Activated CD4-positive, alpha-beta T cell treated with anti-CD3 and anti-CD28 coated beads, Interleukin-2, amount 10 ng/mL, durations not matched to agents 7 days and 5 days (primary cell): ENCODE measurements at regions not wholly inside any gene's neighbourhood (a gene's known extent, or its start where the extent isn't known, plus 50 kb on each side); places are given as distances from the start of the nearest gene placed in this dataset.

Experiments
- CTCF ChIA-PET: fragments of 350-600 bp; sonication (Branson Sonifier 250); formaldehyde crosslinking; loops from one replicate; lab custom pipeline; 2021; ENCODE audit warnings: antibody characterized with exemption; lab: Charles Lee
- POLR2A ChIA-PET: fragments of 350-600 bp; sonication (Branson Sonifier 250); formaldehyde crosslinking; loops from one replicate; lab custom pipeline; 2021; ENCODE audit warnings: antibody characterized with exemption; lab: Charles Lee
- DNase-seq: peaks from one replicate; pipeline ENCODE4 v3.0.0-alpha.2; 2020
- H3K27ac Mint-ChIP-seq: one replicate; pipeline ENCODE4 v1.8.0; 2021; ENCODE audit warnings: mild to moderate bottlenecking, moderate library complexity, mixed read lengths
- H3K27me3 Mint-ChIP-seq: one replicate; pipeline ENCODE4 v1.8.0; 2021; ENCODE audit warnings: mixed read lengths
- H3K36me3 Mint-ChIP-seq: one replicate; pipeline ENCODE4 v1.8.0; 2021; ENCODE audit warnings: low read depth, mixed read lengths
- H3K4me1 Mint-ChIP-seq: one replicate; pipeline ENCODE4 v1.8.0; 2021; ENCODE audit warnings: mixed read lengths
- H3K4me3 Mint-ChIP-seq: one replicate; pipeline ENCODE4 v1.8.0; 2021; ENCODE audit warnings: mild to moderate bottlenecking, moderate library complexity, mixed read lengths
- H3K9me3 Mint-ChIP-seq: one replicate; pipeline ENCODE4 v1.8.0; 2021; ENCODE audit warnings: mixed read lengths

GRCh38 chr4:11535333-11535732, 106.6 kb upstream of the HS3ST1 start:
- Mint-ChIP-seq H3K36me3 (no peaks in the 10 kb centered on the region), H3K27me3 (no peaks in the 10 kb centered on the region), H3K27ac (no peak overlapping the region), H3K4me3 (no peak overlapping the region), H3K9me3 (peaks cover 2% of the 10 kb centered on the region), H3K4me1 (no peaks in the 10 kb centered on the region)
- ChIA-PET POLR2A (no interaction called here), CTCF (no interaction called here)
- DNase-seq = no peak

DNA sequence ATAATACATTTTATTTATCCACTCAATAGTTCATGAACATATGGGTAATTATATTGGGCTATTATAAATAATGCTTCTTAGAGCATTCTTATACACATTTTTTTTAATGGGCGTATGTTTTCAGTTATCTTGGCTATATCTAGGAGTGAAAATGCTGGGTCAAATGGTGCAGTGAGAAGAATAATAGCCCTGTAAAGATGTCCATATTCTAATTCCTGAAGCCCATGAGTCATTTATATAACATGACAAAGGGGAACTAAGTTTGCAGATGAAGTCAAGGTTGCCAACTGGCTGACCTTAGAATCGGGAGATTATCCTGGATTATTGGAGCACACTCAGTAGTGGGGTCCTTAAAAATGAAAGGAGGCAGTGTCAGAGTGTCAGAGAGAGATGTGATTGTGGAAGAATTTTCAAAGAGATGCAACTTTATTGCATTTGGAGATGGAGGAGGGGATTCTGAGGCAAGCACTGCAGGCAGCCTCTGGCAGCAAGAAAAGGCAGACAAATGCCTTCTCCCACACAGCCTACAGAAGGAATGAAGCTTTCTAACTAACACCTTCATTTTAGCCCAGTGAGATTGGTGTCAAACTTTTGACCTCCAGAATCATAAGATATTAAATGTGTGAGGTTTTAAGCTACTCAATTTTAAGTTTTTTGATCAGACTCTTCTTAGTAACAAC, 106.1 kb upstream of the HS3ST1 start:
- H3K4me3 Mint-ChIP-seq = no peak overlapping the region

DNA sequence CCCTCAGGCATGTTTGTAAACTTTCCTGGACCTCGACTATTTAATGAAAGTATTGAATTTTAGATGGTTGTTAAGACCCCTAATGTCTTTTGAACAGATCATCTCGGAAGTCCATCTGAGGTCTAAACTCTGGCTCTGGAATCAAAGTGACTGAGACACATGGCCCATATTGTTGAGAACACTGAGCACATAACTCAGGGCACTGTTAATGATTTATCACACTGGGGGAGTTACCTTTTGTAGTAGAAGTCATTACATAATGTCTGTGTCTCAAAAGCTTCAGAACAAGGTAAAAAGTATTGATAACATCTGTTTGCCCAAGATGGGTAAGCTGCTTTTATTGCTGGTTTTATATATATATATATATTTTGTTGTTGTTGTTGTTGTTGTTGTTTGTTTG, 103.4 kb upstream of the HS3ST1 start:
- POLR2A ChIA-PET = no interaction called here
- Mint-ChIP-seq H3K27ac (no peak overlapping the region), H3K4me1 (no peaks in the 10 kb centered on the region), H3K9me3 (peaks cover 2% of the 10 kb centered on the region), H3K4me3 (no peak overlapping the region), H3K27me3 (no peaks in the 10 kb centered on the region), H3K36me3 (no peaks in the 10 kb centered on the region)
- CTCF ChIA-PET = no interaction called here
- DNase-seq = no peak

More for the DNA sequence above, 106.1 kb upstream of the HS3ST1 start:
- Mint-ChIP-seq H3K27me3 (no peaks in the 10 kb centered on the region), H3K36me3 (no peaks in the 10 kb centered on the region), H3K4me1 (no peaks in the 10 kb centered on the region), H3K9me3 (peaks cover 2% of the 10 kb centered on the region), H3K27ac (no peak overlapping the region)
- POLR2A ChIA-PET = no interaction called here
- no peak for DNase-seq
- CTCF ChIA-PET = no interaction called here

DNA sequence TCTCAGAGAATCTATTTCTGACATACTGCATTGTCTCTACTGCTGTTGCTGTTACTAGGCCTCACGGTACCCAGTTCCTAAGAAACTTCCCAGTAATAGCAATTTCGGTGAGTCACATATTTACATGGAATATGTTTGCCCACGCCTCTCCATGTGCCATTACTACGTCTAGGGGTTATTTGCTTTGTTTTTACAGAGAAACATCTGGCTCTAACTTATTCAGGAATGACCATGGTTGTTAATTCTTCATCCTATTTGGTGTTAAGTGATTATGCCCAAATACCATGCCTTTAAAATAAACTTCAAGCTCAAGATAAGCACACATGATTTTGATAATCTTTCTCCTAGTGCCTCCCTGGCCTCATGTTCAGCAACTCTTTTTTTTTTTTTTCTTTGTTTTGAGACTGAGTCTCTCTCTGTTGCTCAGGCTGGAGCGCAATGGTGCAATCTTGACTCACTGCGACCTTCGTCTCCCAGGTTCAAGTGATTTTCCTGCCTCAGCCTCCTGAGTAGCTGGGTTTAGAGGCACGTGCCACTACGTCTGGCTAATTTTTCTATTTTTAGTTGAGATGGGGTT, 101.0 kb upstream of the HS3ST1 start:
- CTCF ChIA-PET = interaction anchor here (0.6 kb wide), 1 partner anchor 241 kb away, joined by 3 read pairs; no protein-coding TSS in a partner anchor
- no peak for DNase-seq
- no peaks in the 10 kb centered on the region for H3K27me3 Mint-ChIP-seq
- POLR2A ChIA-PET = no interaction called here
- H3K36me3 Mint-ChIP-seq = no peaks in the 10 kb centered on the region
- no peaks in the 10 kb centered on the region for H3K4me1 Mint-ChIP-seq
- H3K9me3 Mint-ChIP-seq = no peaks in the 10 kb centered on the region
- no peak overlapping the region for H3K27ac Mint-ChIP-seq
- H3K4me3 Mint-ChIP-seq = no peak overlapping the region

DNA sequence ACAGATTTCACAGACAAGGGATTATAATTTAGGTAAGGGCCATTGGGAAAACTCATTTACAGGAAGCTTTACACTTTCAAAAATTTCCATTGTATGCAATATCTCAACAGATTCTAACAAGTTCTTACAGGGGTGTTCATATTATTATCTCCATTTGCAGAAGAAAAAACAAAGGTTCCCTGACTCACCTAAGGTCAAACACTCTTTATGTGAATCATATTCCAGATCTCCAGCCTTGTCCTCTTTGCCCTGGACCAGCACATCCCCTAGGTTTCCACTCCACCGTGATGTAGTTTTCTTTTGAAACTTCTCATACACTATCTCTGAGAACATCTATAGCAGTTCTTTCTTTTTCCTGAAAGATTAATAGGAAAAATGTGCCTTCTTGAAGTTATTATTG, 96.4 kb upstream of the HS3ST1 start:
- CTCF ChIA-PET = no interaction called here
- Mint-ChIP-seq H3K4me1 (no peaks in the 10 kb centered on the region), H3K27ac (no peak overlapping the region), H3K36me3 (no peaks in the 10 kb centered on the region), H3K4me3 (no peak overlapping the region), H3K9me3 (no peaks in the 10 kb centered on the region), H3K27me3 (peaks cover 2% of the 10 kb centered on the region)
- no peak for DNase-seq
- POLR2A ChIA-PET = no interaction called here

DNA sequence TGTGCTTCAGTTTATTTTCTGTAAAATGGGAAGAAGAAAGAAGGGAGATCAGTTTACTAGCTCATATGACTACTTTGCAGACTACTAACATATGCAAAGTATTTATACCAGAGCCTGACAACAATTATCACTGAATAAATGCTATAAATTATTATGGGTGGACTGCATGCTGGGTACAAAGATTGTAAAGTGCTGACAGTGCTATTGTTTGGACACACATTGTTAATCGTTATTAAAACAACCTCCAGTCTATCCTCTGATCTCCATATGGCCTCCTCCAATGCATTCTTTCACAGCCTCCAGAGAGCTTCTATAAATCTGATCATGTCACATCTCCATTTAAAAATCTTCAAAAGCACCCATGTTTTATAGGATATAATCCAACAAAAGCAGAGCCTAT, 90.1 kb upstream of the HS3ST1 start:
- POLR2A ChIA-PET = no interaction called here
- H3K4me3 Mint-ChIP-seq = no peak overlapping the region
- H3K27me3 Mint-ChIP-seq = no peaks in the 10 kb centered on the region
- DNase-seq = no peak
- H3K4me1 Mint-ChIP-seq = no peaks in the 10 kb centered on the region
- H3K9me3 Mint-ChIP-seq = no peaks in the 10 kb centered on the region
- CTCF ChIA-PET = no interaction called here
- no peak overlapping the region for H3K27ac Mint-ChIP-seq
- H3K36me3 Mint-ChIP-seq = no peaks in the 10 kb centered on the region

- no peak overlapping the region for H3K27ac Mint-ChIP-seq
- no peaks in the 10 kb centered on the region for H3K27me3 Mint-ChIP-seq
- no peaks in the 10 kb centered on the region for H3K4me1 Mint-ChIP-seq
- H3K36me3 Mint-ChIP-seq = no peaks in the 10 kb centered on the region
- no peaks in the 10 kb centered on the region for H3K9me3 Mint-ChIP-seq
- ChIA-PET CTCF (no interaction called here), POLR2A (no interaction called here)
- H3K4me3 Mint-ChIP-seq = no peak overlapping the region
- no peak for DNase-seq
Measured at GRCh38 chr4:11514779-11515419, 86.2 kb upstream of the HS3ST1 start.

GRCh38 chr4:11514003-11514402, 85.3 kb upstream of the HS3ST1 start:
- ChIA-PET POLR2A (no interaction called here), CTCF (no interaction called here)
- no peak for DNase-seq

GRCh38 chr4:11512871-11513270, 84.2 kb upstream of the HS3ST1 start:
- H3K27me3 Mint-ChIP-seq = no peaks in the 10 kb centered on the region
- ChIA-PET POLR2A (no interaction called here), CTCF (interaction anchor here (0.6 kb wide), 1 partner anchor 1712 kb away, joined by 4 read pairs; no protein-coding TSS in a partner anchor)
- no peak for DNase-seq
- no peak overlapping the region for H3K4me3 Mint-ChIP-seq
- no peaks in the 10 kb centered on the region for H3K4me1 Mint-ChIP-seq
- peaks cover 5% of the 10 kb centered on the region for H3K9me3 Mint-ChIP-seq
- H3K27ac Mint-ChIP-seq = no peak overlapping the region
- no peaks in the 10 kb centered on the region for H3K36me3 Mint-ChIP-seq

More at GRCh38 chr4:11514003-11514402, 85.3 kb upstream of the HS3ST1 start:
- no peaks in the 10 kb centered on the region for H3K4me1 Mint-ChIP-seq
- H3K27ac Mint-ChIP-seq = no peak overlapping the region
- H3K4me3 Mint-ChIP-seq = no peak overlapping the region
- H3K27me3 Mint-ChIP-seq = no peaks in the 10 kb centered on the region
- no peaks in the 10 kb centered on the region for H3K9me3 Mint-ChIP-seq
- no peaks in the 10 kb centered on the region for H3K36me3 Mint-ChIP-seq

DNA sequence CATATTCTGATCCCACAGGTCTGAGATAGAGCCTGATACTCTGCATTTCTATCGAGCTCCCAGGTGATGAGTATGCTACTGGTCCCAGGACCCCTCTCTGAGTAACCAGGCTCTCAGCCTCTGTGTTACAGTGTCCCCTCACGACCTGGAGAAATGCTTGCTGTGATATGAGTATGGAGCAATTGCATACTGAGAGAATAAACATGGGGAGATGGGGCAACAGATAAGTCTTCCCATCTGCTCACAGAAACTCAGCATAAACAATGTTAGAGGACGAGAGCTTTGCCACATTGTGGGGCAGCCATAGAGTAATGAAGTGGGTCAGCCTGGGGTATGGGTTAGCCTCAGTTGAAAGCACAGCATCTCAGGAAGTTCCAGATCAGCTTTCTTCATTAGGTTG, 82.6 kb upstream of the HS3ST1 start:
- POLR2A ChIA-PET = no interaction called here
- H3K4me3 Mint-ChIP-seq = no peak overlapping the region
- no peaks in the 10 kb centered on the region for H3K4me1 Mint-ChIP-seq
- CTCF ChIA-PET = interaction anchor here (1.0 kb wide), 1 partner anchor 14 kb away, joined by 3 read pairs; no protein-coding TSS in a partner anchor
- H3K27ac Mint-ChIP-seq = no peak overlapping the region
- no peaks in the 10 kb centered on the region for H3K27me3 Mint-ChIP-seq
- H3K9me3 Mint-ChIP-seq = peaks cover 9% of the 10 kb centered on the region
- no peak for DNase-seq
- no peaks in the 10 kb centered on the region for H3K36me3 Mint-ChIP-seq

DNA sequence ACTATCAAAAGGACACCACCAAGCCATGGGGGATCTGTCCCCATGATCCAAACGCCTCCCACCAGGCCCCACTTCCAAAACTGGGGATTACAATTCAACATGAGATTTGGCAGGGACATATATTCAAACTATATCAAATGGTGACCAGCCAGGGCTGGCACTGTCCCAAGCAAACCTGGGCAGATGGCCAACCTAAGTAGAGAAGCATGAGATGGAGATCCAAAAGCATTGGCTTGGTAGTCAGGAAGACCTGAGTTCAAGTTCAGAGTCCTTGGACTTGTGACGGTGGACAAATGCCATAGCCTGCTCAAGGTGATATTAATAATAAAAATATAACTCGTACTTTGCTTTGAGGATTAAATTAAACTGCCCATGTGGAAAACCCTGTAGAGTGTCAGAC, 79.2 kb upstream of the HS3ST1 start:
- H3K9me3 Mint-ChIP-seq = peaks cover 9% of the 10 kb centered on the region
- POLR2A ChIA-PET = no interaction called here
- CTCF ChIA-PET = no interaction called here

DNA sequence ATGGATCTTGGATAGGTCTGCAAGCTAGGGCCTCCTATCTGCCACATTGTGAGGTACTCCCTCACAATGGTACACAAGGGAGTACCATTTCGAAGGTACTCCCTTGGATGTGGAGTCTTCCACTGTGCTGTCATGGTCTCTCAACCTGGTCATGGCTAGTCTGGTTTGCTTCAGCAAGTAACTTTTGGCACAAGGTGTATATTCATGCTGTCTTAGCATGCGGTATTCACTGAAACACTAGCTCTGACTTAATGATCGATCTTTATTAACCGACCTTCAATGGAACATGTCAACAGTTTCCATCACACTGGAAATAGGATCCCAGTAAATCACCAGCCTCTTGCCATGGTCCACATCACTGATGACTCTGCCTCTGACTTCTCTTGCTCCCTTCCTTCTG, 77.5 kb upstream of the HS3ST1 start:
- no peak overlapping the region for H3K27ac Mint-ChIP-seq
- no peak overlapping the region for H3K4me3 Mint-ChIP-seq
- H3K9me3 Mint-ChIP-seq = peaks cover 13% of the 10 kb centered on the region
- ChIA-PET POLR2A (no interaction called here), CTCF (interaction anchor here (0.6 to 1.4 kb wide), 2 partner anchors 11 to 1002 kb away, joined by 3 to 6 read pairs; no protein-coding TSS in a partner anchor)
- H3K36me3 Mint-ChIP-seq = no peaks in the 10 kb centered on the region
- H3K27me3 Mint-ChIP-seq = no peaks in the 10 kb centered on the region
- peaks cover 7% of the 10 kb centered on the region for H3K4me1 Mint-ChIP-seq
- DNase-seq = no peak

More for the DNA sequence above, 79.2 kb upstream of the HS3ST1 start:
- Mint-ChIP-seq H3K4me1 (peaks cover 7% of the 10 kb centered on the region), H3K27ac (no peak overlapping the region), H3K27me3 (no peaks in the 10 kb centered on the region), H3K36me3 (no peaks in the 10 kb centered on the region), H3K4me3 (no peak overlapping the region)
- DNase-seq = no peak

DNA sequence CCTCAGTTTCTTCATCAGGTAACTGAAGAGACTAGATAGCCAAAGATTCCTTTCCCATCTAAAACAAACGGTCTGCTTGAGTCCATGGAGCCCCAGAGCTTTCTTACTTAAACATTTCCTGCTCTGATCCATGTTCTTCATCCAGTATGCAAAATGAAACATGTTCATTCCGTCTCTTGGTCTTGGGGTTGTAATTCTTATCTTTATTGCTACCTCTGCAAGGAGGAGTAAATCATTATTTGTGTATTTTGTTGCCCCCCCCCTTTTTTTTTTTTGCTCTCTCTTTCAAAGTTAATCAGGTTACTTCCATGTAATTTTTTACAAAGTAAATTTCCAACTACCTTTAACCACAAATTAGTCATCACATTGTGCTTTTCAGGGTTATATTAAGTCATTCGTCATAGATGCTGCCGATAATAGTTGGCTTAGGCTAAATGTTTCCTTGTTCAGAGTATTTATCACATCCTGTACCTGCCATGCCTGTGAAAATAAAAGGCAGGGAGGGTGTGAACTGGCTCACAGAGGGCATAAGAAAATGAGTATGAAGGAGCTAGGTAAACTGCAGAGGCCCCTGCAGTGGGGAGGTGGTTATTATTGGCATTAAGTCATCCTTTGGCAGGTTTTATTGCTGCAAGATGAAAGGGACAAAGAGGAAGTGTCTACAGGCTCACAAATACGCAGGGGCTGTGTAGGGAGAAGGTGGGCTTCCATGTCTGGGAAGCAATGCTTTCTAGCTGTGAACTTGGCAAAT, 76.7 kb upstream of the HS3ST1 start:
- Mint-ChIP-seq H3K27me3 (no peaks in the 10 kb centered on the region), H3K9me3 (peaks cover 13% of the 10 kb centered on the region), H3K4me1 (peaks cover 7% of the 10 kb centered on the region), H3K27ac (no peak overlapping the region), H3K4me3 (no peak overlapping the region), H3K36me3 (no peaks in the 10 kb centered on the region)
- DNase-seq = no peak
- ChIA-PET POLR2A (no interaction called here), CTCF (no interaction called here)
